WERI-Rb-1 (cell line): ENCODE measurements at regions not wholly inside any gene's neighbourhood (a gene's known extent, or its start where the extent isn't known, plus 50 kb on each side); places are given as distances from the start of the nearest gene placed in this dataset.
"Not testable (repeated sequence)": the region's sequence is repeated elsewhere in the genome, so short reads cannot be mapped to it uniquely, and the experiment has no call there.

Source experiments
- DNase-seq: peaks from one replicate; pipeline ENCODE4 v3.0.0-alpha.2; 2020
- H3K27ac ChIP-seq: fragments of 250-450 bp; sonication (Bioruptor Pico); 2 replicates; pipeline ENCODE4 v1.5.1; 2020; ENCODE audit warnings: mild to moderate bottlenecking, moderate library complexity
- H3K27me3 ChIP-seq: fragments of 250-450 bp; sonication (Bioruptor Pico); 2 replicates; pipeline ENCODE4 v1.5.1; 2021; ENCODE audit warnings: mild to moderate bottlenecking, low read depth, moderate library complexity; ENCODE audit not compliant: insufficient read depth, severe bottlenecking
- H3K36me3 ChIP-seq: fragments of 250-450 bp; sonication (Bioruptor Pico); 2 replicates; pipeline ENCODE4 v1.5.1; 2020; ENCODE audit warnings: mild to moderate bottlenecking, moderate library complexity
- H3K4me3 ChIP-seq: 2 replicates; pipeline ENCODE4 v1.5.1; 2011; ENCODE audit warnings: low read depth, mild to moderate bottlenecking, control low read depth, low read length
- H3K9me3 ChIP-seq: fragments of 250-450 bp; sonication (Bioruptor Pico); 2 replicates; pipeline ENCODE4 v1.5.1; 2021; ENCODE audit warnings: mild to moderate bottlenecking, moderate library complexity; ENCODE audit not compliant: severe bottlenecking
- TF ChIP-seq, protein P1 (sequence below): IDR thresholded peaks from 2 replicates; pipeline ENCODE4 v1.5.1; 2011; ENCODE audit warnings: low read depth, mild to moderate bottlenecking, control low read depth, inconsistent platforms, low read length

DNA sequence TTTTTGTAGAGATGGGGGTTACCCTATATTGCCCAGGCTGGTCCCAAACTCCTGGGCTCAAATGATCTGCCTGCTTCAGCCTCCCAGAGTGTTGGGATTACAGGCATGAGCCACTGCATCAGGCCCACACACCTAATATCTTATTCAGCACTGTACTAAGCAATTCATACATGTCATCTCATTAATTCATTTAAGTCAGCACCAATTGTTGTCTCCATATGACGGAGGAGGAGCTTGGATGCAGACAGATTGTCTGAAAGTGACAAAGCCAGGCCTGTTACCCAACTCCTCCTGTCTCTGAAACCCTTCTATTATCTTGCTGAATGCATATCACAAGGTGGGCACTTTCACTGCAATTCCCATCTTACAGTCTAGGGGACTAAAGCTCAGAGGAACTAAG, 57.5 kb upstream of the ALX4 start:
- Histone ChIP-seq H3K27me3 (peaks cover 35% of the 10 kb centered on the region), H3K9me3 (peaks cover 4% of the 10 kb centered on the region), H3K36me3 (no peaks in the 10 kb centered on the region), H3K4me3 (no peak overlapping the region), H3K27ac (no peak overlapping the region)
- no peak for DNase-seq
- TF ChIP-seq, protein P1, sequence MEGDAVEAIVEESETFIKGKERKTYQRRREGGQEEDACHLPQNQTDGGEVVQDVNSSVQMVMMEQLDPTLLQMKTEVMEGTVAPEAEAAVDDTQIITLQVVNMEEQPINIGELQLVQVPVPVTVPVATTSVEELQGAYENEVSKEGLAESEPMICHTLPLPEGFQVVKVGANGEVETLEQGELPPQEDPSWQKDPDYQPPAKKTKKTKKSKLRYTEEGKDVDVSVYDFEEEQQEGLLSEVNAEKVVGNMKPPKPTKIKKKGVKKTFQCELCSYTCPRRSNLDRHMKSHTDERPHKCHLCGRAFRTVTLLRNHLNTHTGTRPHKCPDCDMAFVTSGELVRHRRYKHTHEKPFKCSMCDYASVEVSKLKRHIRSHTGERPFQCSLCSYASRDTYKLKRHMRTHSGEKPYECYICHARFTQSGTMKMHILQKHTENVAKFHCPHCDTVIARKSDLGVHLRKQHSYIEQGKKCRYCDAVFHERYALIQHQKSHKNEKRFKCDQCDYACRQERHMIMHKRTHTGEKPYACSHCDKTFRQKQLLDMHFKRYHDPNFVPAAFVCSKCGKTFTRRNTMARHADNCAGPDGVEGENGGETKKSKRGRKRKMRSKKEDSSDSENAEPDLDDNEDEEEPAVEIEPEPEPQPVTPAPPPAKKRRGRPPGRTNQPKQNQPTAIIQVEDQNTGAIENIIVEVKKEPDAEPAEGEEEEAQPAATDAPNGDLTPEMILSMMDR, result no peak

DNA sequence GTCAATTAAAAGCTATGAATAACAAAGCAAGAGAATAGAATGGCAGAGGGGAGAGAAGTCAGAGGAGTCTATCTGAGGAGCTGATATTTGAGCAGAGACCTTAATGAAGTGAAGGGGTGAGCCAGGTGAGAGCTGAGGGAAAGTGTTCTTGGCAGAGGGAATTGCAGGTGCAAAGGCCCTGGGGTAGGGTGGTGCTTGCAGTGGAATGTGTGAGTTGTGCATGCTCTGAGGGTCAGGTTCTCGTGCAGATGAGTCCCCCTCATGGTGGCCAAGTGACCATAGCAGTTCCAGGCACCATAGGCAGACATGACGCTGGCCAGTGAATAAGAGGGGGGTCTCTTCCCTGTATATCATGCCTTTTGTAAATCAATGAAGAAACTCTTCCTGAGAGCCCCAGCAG, 58.9 kb upstream of the ALX4 start:
- no peak overlapping the region for H3K4me3 ChIP-seq
- TF ChIP-seq, protein P1, result no peak
- H3K27ac ChIP-seq, result no peak overlapping the region
- H3K27me3 ChIP-seq, result peaks cover 37% of the 10 kb centered on the region
- no peak for DNase-seq
- H3K36me3 ChIP-seq, result no peaks in the 10 kb centered on the region
- H3K9me3 ChIP-seq, result peaks cover 2% of the 10 kb centered on the region

DNA sequence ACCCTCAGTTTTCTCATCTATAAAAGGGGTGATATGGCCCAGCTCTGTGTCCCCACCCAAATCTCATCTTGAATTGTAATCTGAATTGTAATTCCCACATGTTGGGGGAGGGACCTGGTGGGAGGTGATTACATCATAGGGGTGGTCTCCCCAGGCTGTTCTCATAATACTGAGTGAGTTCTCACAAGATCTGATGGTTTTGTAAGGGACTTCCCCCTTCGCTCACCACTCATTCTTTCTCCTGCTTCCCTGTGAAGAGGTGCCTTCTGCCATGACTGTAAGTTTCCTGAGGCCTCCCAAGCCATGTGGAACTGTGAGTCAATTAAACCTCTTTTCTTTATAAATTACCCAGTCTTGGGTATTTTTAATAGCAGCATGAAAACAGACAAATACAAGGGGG, 61.1 kb upstream of the ALX4 start:
- peaks cover 25% of the 10 kb centered on the region for H3K27me3 ChIP-seq
- DNase-seq, result not testable (repeated sequence)

DNA sequence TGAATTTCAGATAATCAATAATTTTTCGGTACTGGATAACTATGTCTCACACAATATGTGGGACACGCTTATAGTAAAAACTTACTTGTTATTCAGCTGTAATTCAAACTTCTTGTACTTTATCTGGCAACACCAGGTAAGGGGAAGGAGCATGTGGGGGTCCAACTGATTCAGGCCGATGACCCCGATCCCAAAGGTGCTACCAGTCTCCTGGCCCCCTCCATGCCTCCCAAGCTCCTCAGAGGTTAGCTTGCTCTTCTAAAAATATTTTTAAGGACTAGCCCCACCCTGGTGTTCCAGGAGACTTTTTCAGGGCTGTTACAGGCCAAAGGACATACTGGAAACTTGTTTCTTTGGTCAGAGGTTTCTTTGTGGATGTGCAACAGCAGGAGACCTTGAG, 61.8 kb upstream of the ALX4 start:
- H3K27me3 ChIP-seq, result peaks cover 25% of the 10 kb centered on the region
- no peak for DNase-seq
- H3K27ac ChIP-seq, result no peak overlapping the region
- TF ChIP-seq, protein P1, result no peak
- no peaks in the 10 kb centered on the region for H3K9me3 ChIP-seq
- no peak overlapping the region for H3K4me3 ChIP-seq
- H3K36me3 ChIP-seq, result no peaks in the 10 kb centered on the region

More for the DNA sequence above, 61.1 kb upstream of the ALX4 start:
- not testable (repeated sequence) for H3K27ac ChIP-seq, H3K36me3 ChIP-seq, H3K9me3 ChIP-seq, H3K4me3 ChIP-seq

DNA sequence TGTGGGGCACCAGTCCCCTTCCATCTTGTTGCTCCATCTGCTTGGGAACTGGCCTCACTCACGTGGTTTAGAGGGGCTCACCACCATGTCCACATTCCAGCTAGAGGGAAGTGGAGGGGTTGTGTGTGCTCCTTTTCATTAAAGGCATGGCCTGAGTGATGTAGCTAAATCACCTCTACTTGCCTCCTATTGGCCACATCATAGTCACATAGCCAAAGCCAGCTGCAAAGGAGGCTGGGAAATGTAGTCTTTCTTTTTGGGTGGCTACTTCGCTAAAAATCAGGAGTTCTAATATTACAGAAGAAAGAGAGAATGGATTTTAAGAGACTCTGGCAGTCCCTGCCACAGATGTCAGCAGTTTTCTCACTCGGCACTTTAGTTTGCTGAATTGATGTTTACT, 63.0 kb upstream of the ALX4 start:
- Histone ChIP-seq H3K27ac (no peak overlapping the region), H3K9me3 (no peaks in the 10 kb centered on the region), H3K4me3 (no peak overlapping the region), H3K27me3 (peaks cover 31% of the 10 kb centered on the region), H3K36me3 (no peaks in the 10 kb centered on the region)
- TF ChIP-seq, protein P1, result no peak
- no peak for DNase-seq

GRCh38 chr11:44374001-44374400, 64.1 kb upstream of the ALX4 start:
- Histone ChIP-seq H3K36me3 (no peaks in the 10 kb centered on the region), H3K9me3 (no peaks in the 10 kb centered on the region), H3K27ac (no peak overlapping the region), H3K4me3 (no peak overlapping the region), H3K27me3 (peaks cover 31% of the 10 kb centered on the region)
- no peak for DNase-seq
- TF ChIP-seq, protein P1, result no peak
